ENCODE measurements at regions not wholly inside any gene's neighbourhood (a gene's known extent, or its start where the extent isn't known, plus 50 kb on each side); places are given as distances from the start of the nearest gene placed in this dataset.
A peak's percentile ranks its signal among the peaks of the same experiment; 100 is the strongest.

DNA sequence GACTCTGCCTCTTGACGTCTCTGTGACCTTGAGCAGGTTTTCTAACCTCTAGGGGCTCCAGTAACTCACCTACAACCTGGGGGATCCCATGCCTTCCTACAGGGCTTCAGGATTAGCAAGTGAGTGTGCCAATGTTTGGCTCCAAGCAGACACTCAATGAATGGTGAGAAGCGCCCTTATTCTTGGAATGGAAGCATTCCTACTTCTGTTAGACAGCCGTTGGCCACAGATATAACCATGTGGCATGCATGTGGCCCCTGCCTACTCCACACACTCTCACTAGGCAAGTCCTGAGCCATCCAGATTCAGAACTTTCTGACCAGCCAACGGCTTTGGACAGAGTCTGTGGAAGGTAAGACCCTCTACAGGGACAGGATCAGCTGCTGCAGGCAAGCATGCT lies 108.9 kb upstream of the LYZL2 start:
- TF ChIP-seq, protein P1, sequence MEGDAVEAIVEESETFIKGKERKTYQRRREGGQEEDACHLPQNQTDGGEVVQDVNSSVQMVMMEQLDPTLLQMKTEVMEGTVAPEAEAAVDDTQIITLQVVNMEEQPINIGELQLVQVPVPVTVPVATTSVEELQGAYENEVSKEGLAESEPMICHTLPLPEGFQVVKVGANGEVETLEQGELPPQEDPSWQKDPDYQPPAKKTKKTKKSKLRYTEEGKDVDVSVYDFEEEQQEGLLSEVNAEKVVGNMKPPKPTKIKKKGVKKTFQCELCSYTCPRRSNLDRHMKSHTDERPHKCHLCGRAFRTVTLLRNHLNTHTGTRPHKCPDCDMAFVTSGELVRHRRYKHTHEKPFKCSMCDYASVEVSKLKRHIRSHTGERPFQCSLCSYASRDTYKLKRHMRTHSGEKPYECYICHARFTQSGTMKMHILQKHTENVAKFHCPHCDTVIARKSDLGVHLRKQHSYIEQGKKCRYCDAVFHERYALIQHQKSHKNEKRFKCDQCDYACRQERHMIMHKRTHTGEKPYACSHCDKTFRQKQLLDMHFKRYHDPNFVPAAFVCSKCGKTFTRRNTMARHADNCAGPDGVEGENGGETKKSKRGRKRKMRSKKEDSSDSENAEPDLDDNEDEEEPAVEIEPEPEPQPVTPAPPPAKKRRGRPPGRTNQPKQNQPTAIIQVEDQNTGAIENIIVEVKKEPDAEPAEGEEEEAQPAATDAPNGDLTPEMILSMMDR (IDR thresholded peaks at IDR 0.05; ENCODE audit: insufficient read depth, low read length), result no peak
- H3K4me3 ChIP-seq (ENCODE audit: low read depth, low read length), result no peak overlapping the region
- no peak for DNase-seq (ENCODE audit: low read depth)

DNA sequence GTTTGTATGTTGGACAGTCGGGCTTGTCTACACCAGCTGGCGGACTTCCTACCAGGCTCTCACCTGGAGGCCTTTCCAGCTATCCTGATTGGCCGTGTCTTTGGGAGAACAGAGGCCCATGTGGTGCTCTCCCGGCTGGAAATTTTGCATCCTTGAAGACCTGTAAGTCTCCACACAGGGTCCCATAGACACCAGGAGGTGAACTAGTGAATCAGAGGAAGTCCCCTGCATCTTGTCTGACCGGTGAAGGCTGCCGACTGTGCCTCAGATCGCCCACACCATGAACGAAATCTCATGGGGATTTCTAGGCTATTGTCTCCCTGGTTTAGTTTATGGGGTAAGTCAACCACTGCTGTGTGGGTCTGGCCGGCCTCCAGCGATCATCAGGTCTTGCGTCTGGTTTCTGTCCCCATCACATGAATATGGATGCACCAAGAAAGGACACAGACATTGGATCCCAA lies 108.4 kb upstream of the LYZL2 start:
- TF ChIP-seq, protein P1 (IDR thresholded peaks at IDR 0.05; ENCODE audit: insufficient read depth, low read length), result no peak
- no peak for DNase-seq (ENCODE audit: low read depth)
- H3K4me3 ChIP-seq (ENCODE audit: low read depth, low read length), result no peak overlapping the region

DNA sequence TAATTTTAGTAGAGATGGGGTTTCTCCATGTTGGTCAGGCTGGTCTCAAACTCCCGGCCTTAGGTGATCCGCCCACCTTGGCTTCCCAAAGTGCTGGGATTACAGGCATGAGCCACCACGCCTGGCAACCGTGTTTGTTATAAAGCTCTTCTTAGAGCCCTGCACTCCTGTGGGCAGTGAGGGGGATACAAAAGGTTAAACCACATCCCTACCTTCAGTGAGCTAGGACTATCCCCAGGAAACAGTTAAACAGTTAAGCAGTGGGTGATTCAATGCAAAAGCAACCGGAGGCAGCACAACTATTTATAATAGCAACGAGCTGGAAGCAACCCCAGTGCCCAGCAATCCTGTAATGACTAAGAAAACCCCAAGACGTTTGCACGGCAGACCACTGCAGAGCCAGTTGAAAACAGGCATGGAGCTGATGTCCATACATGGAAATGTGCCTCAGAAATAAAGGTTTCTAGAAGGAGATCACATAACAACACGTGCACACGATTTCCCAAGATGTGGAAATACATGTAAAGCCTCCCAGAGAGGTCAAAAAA lies 107.2 kb upstream of the LYZL2 start:
- DNase-seq (ENCODE audit: low read depth), result peak; percentile 100
- no peak overlapping the region for H3K4me3 ChIP-seq (ENCODE audit: low read depth, low read length)

DNA sequence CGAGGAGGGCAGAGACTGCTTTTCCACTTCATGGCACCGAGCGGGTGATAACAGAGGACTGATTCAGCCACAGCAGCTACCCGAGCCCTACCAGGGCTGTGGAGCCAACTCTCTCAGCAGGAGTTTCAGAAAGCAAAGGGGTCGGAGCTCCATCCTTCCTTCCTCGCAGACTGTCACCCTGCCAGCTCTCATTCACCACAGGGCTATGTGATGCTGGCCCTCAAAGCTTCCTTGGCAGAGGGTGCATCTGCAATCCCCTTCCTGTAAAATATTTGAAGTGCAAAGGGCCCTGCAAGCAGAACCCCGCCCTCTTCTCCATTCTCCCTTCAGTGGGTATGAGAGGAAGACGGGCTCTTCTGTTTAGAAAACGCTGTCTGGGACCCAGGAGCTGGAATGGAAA lies 105.3 kb upstream of the LYZL2 start:
- DNase-seq (ENCODE audit: low read depth), result no peak
- H3K4me3 ChIP-seq (ENCODE audit: low read depth, low read length), result no peak overlapping the region
- TF ChIP-seq, protein P1 (IDR thresholded peaks at IDR 0.05; ENCODE audit: insufficient read depth, low read length), result no peak

More for the DNA sequence above, 107.2 kb upstream of the LYZL2 start:
- TF ChIP-seq, protein P1 (IDR thresholded peaks at IDR 0.05; ENCODE audit: insufficient read depth, low read length), result no peak

DNA sequence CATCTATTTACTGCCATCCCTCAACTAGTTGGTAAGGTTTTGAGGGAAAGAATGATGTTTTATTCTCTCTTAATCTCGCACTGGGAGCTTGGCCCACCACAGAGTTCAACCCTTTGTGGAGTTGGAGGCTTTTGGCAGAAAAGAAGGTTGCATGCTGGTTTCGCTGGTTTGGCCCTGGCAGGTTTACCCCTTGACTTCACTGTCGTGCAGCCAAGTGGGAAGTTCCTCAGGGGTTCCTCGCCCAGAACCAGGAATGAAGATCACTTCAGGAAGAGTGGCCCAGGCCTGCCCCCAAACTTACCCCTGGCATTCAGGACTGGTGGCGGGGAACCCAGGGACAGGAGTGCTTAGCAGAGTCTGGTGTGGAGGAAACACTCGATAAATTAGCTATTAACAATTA lies 103.1 kb upstream of the LYZL2 start:
- TF ChIP-seq, protein P1 (IDR thresholded peaks at IDR 0.05; ENCODE audit: insufficient read depth, low read length), result no peak
- H3K4me3 ChIP-seq (ENCODE audit: low read depth, low read length), result no peak overlapping the region
- DNase-seq (ENCODE audit: low read depth), result no peak

DNA sequence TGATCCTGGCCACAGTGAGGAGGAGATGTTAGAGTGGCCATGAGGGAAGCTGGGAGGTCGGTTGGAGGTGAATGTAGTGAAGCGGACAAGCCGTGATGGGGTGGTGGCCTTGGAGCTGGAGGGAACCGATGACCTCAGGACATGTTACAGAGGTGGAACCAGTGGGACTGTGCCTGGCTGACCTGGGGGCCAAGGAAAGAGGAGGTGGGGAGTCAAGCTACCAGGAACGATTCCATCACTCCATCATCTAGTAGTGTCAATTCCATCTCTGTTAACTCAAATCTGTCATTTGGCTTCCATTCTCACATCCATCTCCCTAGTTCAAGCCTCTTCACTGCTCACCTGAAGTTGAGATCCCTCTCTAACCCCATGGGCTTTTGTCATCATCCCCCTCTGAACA lies 102.4 kb upstream of the LYZL2 start:
- no peak for DNase-seq (ENCODE audit: low read depth)
- TF ChIP-seq, protein P1 (IDR thresholded peaks at IDR 0.05; ENCODE audit: insufficient read depth, low read length), result no peak
- no peak overlapping the region for H3K4me3 ChIP-seq (ENCODE audit: low read depth, low read length)

DNA sequence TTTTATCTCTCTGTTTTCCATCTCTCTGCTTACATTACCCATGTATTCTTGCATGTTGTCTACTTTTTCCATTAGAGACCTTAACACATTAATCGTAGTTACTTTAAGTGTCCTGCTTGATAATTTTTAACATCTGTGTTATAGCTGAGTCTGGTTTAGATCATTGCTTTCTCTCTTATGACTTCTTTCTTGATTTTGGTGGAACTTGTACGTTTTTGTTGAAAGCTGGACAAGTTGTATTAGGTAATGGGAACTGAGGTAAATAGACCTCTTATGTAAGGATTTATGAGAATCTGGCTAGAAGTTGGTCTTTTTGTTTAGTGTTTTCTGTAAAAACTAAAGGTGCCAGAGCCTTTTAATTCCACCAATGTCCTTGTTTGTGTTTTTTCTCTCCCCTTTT lies 100.8 kb upstream of the LYZL2 start:
- no peak for DNase-seq (ENCODE audit: low read depth)
- TF ChIP-seq, protein P1 (IDR thresholded peaks at IDR 0.05; ENCODE audit: insufficient read depth, low read length), result no peak

More for the DNA sequence above, 100.8 kb upstream of the LYZL2 start:
- H3K4me3 ChIP-seq (ENCODE audit: low read depth, low read length), result no peak overlapping the region
